Adrenal gland (tissue), 9 donors: ENCODE measurements at regions not wholly inside any gene's neighbourhood (a gene's known extent, or its start where the extent isn't known, plus 50 kb on each side); places are given as distances from the start of the nearest gene placed in this dataset.

Experiments used
- DNase-seq, 7 donors: peaks; one replicate each; pipeline ENCODE4 v3.0.0-alpha.2; 2019 to 2020
- H3K27ac ChIP-seq, 5 donors: fragments of 200-600 bp; sonication (generic) in 4 of 5; 1 replicate in 3 of 5; 2 replicates in 2 of 5; pipeline versions ENCODE4 v1.5.1 to v1.8.0; 2016 to 2020; ENCODE audit warnings: mild to moderate bottlenecking in 1 of 5
- H3K27me3 ChIP-seq: fragments of 200-600 bp; 2 replicates; pipeline ENCODE4 v1.8.0; 2021
- H3K36me3 ChIP-seq, 2 donors: fragments of 200-600 bp; replicated peaks in 1 of 2; 1 replicate in 1 of 2; 2 replicates in 1 of 2; pipeline versions ENCODE4 v1.5.1 to v1.8.0; 2018 to 2022
- H3K4me1 ChIP-seq, 2 donors: fragments of 200-600 bp; replicated peaks in 1 of 2; 1 replicate in 1 of 2; 2 replicates in 1 of 2; pipeline versions ENCODE4 v1.5.1 to v1.8.0; 2018 to 2021
- H3K4me3 ChIP-seq, 4 donors: fragments of 200-600 bp; sonication (generic) in 3 of 4; one replicate each; pipeline ENCODE4 v1.5.1; 2016 to 2018
- H3K9me3 ChIP-seq, 3 donors: fragments of 200-600 bp; sonication (generic) in 1 of 3; replicated peaks in 1 of 3; 1 replicate in 2 of 3; 2 replicates in 1 of 3; pipeline versions ENCODE4 v1.5.1 to v1.8.0; 2016 to 2021
- POLR2A ChIP-seq, 2 donors: fragments of 450-650 bp; IDR thresholded peaks; one replicate each; pipeline ENCODE4 v1.6.1; 2017; ENCODE audit warnings: antibody characterized with exemption in 2 of 2, mild to moderate bottlenecking in 2 of 2, moderate library complexity in 1 of 2
- WGBS, 4 donors: extraction: QIAGEN DNeasy Blood & Tissue Kit in 2 of 4; methylation state at CpG; one replicate each; pipeline versions ENCODE4 v1.1.5 to v1.1.7; 2013 to 2017; 5-methylcytosine and 5-hydroxymethylcytosine counted together
- intact Hi-C, 2 donors: fragments of 100-400 bp; cut with DNase I; formaldehyde crosslinking; loops; one replicate each; pipeline versions ENCODE4 v1.14.1 to v1.15.0; 2022 to 2023
- TF ChIP-seq, protein P1 (sequence below), 6 experiments: fragments of 450-650 bp in 4 of 6; fragments of 200-600 bp in 2 of 6; sonication (generic) in 1 of 6; IDR thresholded peaks; 1 replicate in 5 of 6; 2 replicates in 1 of 6; pipeline versions ENCODE4 v1.5.1 to v1.8.0; 2016 to 2021; ENCODE audit warnings: antibody characterized with exemption in 6 of 6, mild to moderate bottlenecking in 2 of 6, moderate library complexity in 1 of 6
- donor health status: healthy with polysubstance abuse.
- donor health status: Bipolar disorder and iron deficiency.
- donor health status: DM: yes; HTN: yes; CAD: no.
- donor health status: DM: no; HTN: no; CAD: no.
- donor health status: DM: no; HTN: no; CAD: no.

DNA sequence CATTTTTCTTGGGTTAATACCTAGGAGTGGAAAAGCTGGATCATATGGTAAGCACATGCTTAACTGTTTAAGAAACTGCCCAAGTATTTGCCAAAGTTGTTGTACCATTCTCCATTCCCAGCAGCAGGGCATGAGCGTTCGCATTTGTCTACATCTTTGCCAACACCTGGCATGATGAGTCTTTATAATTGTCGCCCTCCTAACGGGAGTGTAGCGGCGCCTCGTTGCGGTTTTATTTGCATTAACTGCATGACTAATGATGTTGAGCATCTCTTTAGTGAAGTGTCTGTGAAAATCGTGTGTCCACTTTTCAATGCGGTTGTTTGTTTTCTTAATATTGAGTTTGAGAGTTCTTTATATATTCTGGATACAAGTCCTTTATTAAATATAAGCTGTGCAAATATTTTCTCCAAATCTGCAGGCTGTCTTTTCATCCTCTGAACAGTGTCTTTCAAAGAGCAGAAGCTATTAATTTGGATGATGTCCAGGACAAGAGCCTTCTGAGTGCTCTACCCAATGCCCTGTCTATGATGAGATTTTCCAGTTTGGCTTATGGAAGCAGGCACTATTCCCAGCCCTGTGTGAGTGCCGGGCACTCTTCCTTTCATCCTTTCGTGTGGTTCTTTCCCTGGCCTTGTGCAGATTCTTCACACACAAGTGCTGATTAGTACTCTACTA lies 202.0 kb downstream of the FOXO1 start:
- Histone ChIP-seq H3K4me3 (no peak overlapping the region), H3K4me1 (no peaks in the 10 kb centered on the region), H3K9me3 (no peaks in the 10 kb centered on the region), H3K36me3 (no peaks in the 10 kb centered on the region), H3K27me3 (no peaks in the 10 kb centered on the region), H3K27ac (no peak overlapping the region)
- 88 to 94% (median 91%) methylated on average over 12 of the region's 12 CpGs for WGBS, 4 donors
- no peak for DNase-seq
- intact Hi-C loops, result no loop called here
- TF ChIP-seq POLR2A (IDR thresholded peaks at IDR 0.05), result no peak
- TF ChIP-seq, protein P1, sequence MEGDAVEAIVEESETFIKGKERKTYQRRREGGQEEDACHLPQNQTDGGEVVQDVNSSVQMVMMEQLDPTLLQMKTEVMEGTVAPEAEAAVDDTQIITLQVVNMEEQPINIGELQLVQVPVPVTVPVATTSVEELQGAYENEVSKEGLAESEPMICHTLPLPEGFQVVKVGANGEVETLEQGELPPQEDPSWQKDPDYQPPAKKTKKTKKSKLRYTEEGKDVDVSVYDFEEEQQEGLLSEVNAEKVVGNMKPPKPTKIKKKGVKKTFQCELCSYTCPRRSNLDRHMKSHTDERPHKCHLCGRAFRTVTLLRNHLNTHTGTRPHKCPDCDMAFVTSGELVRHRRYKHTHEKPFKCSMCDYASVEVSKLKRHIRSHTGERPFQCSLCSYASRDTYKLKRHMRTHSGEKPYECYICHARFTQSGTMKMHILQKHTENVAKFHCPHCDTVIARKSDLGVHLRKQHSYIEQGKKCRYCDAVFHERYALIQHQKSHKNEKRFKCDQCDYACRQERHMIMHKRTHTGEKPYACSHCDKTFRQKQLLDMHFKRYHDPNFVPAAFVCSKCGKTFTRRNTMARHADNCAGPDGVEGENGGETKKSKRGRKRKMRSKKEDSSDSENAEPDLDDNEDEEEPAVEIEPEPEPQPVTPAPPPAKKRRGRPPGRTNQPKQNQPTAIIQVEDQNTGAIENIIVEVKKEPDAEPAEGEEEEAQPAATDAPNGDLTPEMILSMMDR (IDR thresholded peaks at IDR 0.05), result no peak

DNA sequence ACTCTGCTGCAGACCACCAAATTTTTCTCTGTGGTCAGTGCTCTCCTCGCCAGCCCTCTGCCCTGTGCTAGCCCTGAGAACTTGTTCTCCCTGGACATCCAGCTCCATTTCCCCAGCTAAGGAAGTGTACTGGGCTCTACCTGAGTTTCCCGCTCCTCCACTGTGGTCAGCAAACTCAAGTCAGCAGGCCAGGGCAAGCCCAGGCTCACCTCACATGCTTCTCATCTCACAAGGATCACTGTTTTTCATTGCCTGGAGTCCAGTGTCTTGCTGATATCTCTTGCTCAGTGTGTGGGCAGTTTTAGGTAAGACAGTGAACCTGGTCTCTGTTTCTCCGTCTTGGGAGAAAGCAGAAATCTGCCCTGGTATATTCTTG lies 201.4 kb downstream of the FOXO1 start:
- Histone ChIP-seq H3K36me3 (no peaks in the 10 kb centered on the region), H3K27me3 (no peaks in the 10 kb centered on the region), H3K4me1 (no peaks in the 10 kb centered on the region), H3K4me3 (no peak overlapping the region), H3K9me3 (no peaks in the 10 kb centered on the region), H3K27ac (no peak overlapping the region)
- 95 to 100% (median 97%) methylated on average over 3 of the region's 3 CpGs for WGBS, 4 donors
- TF ChIP-seq POLR2A (IDR thresholded peaks at IDR 0.05), result no peak
- TF ChIP-seq, protein P1 (IDR thresholded peaks at IDR 0.05), result no peak
- no peak for DNase-seq
- intact Hi-C loops, result no loop called here

DNA sequence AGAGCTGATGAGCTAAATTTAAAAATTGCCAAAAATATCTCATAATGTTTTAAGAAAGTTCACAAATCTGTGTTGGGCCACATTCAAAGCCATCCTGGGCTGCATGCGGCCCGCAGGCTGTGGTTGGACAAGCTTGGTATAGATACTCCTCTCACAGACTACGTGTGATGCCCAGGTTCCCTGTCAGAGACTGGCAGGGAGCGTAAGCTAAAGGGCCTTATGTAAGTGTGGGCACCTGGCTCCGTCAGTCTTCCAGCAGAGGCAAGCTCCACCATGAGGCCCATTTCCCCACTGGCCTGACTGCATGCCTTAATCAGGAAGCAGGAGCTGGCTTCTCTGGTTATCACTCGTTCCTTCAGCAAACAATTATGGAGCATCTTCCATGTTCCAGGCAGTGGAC lies 200.2 kb downstream of the FOXO1 start:
- H3K4me1 ChIP-seq, result no peaks in the 10 kb centered on the region
- no peak for TF ChIP-seq POLR2A (IDR thresholded peaks at IDR 0.05)
- TF ChIP-seq, protein P1 (IDR thresholded peaks at IDR 0.05), result no peak
- no peaks in the 10 kb centered on the region for H3K9me3 ChIP-seq
- intact Hi-C loops, result no loop called here
- H3K4me3 ChIP-seq, result no peak overlapping the region
- no peak for DNase-seq
- WGBS, 4 donors, result 93 to 98% (median 94%) methylated on average over 6 of the region's 6 CpGs
- H3K27ac ChIP-seq, result no peak overlapping the region
- H3K36me3 ChIP-seq, result no peaks in the 10 kb centered on the region
- no peaks in the 10 kb centered on the region for H3K27me3 ChIP-seq

DNA sequence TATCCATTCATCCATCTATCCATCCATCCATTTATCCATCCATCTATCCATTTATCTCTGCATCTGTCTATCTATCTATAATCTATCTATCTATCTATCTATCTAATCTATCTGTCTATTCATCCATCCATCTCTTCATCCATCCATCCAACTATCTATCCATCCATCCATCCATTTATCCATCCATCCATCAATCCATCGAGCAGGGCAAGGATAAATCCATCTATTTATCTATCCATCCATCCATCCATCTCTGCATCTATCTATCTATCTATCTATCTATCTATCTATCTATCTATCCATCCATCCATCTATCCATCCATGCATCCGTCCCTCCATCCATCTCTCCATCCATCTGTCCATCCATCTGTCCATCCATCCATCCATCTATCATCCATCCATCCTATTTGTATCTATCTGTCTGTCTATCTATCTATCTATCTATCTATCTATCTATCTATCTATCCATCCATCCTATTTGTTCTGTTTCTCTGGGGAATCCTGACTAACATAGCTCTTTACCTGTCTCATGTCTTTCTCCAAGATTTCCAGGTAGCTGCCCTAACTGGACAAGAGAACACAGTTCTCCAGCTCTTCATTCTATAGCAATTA lies 198.1 kb downstream of the FOXO1 start:
- 87 to 94% (median 88%) methylated on average over 2 of the region's 2 CpGs for WGBS, 4 donors

More for the DNA sequence above, 198.1 kb downstream of the FOXO1 start:
- no peak for DNase-seq
- intact Hi-C loops, result no loop called here
- no peaks in the 10 kb centered on the region for H3K4me1 ChIP-seq
- no peaks in the 10 kb centered on the region for H3K9me3 ChIP-seq
- TF ChIP-seq POLR2A (IDR thresholded peaks at IDR 0.05), result no peak
- TF ChIP-seq, protein P1 (IDR thresholded peaks at IDR 0.05), result no peak
- H3K27me3 ChIP-seq, result no peaks in the 10 kb centered on the region
- no peak overlapping the region for H3K27ac ChIP-seq
- no peaks in the 10 kb centered on the region for H3K36me3 ChIP-seq
- no peak overlapping the region for H3K4me3 ChIP-seq
